ENCODE measurements at regions not wholly inside any gene's neighbourhood (a gene's known extent, or its start where the extent isn't known, plus 50 kb on each side); places are given as distances from the start of the nearest gene placed in this dataset.

DNA sequence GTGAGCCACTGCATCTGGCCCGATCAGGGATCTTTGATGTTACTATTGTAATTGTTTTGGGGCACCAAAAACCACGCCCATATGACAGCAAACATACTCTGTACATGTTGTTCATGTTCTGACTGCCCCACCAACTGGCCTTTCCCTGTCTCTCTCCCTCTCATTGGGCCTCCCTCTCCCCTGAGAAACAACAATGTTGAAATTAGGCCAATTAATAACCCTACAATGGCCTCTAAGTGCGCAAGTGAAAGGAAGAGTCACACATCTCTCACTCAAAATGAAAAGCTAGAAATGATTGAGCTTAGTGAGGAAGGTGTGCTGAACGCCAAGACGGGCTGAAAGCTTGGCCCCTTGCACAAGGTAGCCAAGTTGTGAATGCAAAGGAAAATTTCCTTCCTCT is 50.3 kb upstream of the SDK1 start:
- TF ChIP-seq, protein P1, sequence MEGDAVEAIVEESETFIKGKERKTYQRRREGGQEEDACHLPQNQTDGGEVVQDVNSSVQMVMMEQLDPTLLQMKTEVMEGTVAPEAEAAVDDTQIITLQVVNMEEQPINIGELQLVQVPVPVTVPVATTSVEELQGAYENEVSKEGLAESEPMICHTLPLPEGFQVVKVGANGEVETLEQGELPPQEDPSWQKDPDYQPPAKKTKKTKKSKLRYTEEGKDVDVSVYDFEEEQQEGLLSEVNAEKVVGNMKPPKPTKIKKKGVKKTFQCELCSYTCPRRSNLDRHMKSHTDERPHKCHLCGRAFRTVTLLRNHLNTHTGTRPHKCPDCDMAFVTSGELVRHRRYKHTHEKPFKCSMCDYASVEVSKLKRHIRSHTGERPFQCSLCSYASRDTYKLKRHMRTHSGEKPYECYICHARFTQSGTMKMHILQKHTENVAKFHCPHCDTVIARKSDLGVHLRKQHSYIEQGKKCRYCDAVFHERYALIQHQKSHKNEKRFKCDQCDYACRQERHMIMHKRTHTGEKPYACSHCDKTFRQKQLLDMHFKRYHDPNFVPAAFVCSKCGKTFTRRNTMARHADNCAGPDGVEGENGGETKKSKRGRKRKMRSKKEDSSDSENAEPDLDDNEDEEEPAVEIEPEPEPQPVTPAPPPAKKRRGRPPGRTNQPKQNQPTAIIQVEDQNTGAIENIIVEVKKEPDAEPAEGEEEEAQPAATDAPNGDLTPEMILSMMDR (IDR thresholded peaks at IDR 0.05) = no peak
- TF ChIP-seq POLR2AphosphoS5 (IDR thresholded peaks at IDR 0.05) (no peak), POLR2A (IDR thresholded peaks at IDR 0.05) (no peak)
